Neuronal stem cell (in vitro differentiated cells): ENCODE measurements at regions not wholly inside any gene's neighbourhood (a gene's known extent, or its start where the extent isn't known, plus 50 kb on each side); places are given as distances from the start of the nearest gene placed in this dataset.

Experiments used
- DNase-seq: peaks from one replicate; pipeline ENCODE4 v3.0.0-alpha.2; 2013; ENCODE audit warnings: low spot score
- H2AFZ ChIP-seq: one replicate; pipeline ENCODE4 v1.6.1; 2013; ENCODE audit warnings: mild to moderate bottlenecking, low read length, inconsistent platforms
- H2AK5ac ChIP-seq: 2 replicates; pipeline ENCODE4 v1.6.1; 2013; ENCODE audit warnings: low read depth, mild to moderate bottlenecking, inconsistent platforms, low read length, moderate library complexity, mixed read lengths
- H2BK120ac ChIP-seq: 2 replicates; pipeline ENCODE4 v1.6.1; 2013; ENCODE audit warnings: low read depth, mild to moderate bottlenecking, inconsistent platforms, low read length, moderate library complexity, mixed read lengths
- H2BK12ac ChIP-seq: one replicate; pipeline ENCODE4 v1.6.1; 2013; ENCODE audit warnings: low read length, inconsistent platforms
- H2BK15ac ChIP-seq: 2 replicates; pipeline ENCODE4 v1.6.1; 2013; ENCODE audit warnings: mild to moderate bottlenecking, low read length, inconsistent platforms, mixed read lengths
- H2BK5ac ChIP-seq: one replicate; pipeline ENCODE4 v1.6.1; 2013; ENCODE audit warnings: inconsistent platforms, mild to moderate bottlenecking, low read length, moderate library complexity
- H3K14ac ChIP-seq: one replicate; pipeline ENCODE4 v1.6.1; 2013; ENCODE audit warnings: low read length, inconsistent platforms
- H3K18ac ChIP-seq: 2 replicates; pipeline ENCODE4 v1.6.1; 2013; ENCODE audit warnings: low read length, inconsistent platforms
- H3K23ac ChIP-seq: 2 replicates; pipeline ENCODE4 v1.6.1; 2013; ENCODE audit warnings: low read depth, mild to moderate bottlenecking, mixed read lengths, low read length, inconsistent platforms; ENCODE audit not compliant: poor library complexity
- H3K27ac ChIP-seq: replicated peaks from 3 replicates; pipeline ENCODE4 v1.5.1; 2013; ENCODE audit warnings: low read length, inconsistent platforms
- H3K27me3 ChIP-seq, 3 experiments: 2 replicates each; pipeline ENCODE4 v1.6.1; 2013; ENCODE audit warnings: low read length in 3 of 3, mild to moderate bottlenecking in 2 of 3, inconsistent platforms in 1 of 3, low read depth in 1 of 3, mixed read lengths in 1 of 3, moderate library complexity in 1 of 3; ENCODE audit not compliant: control insufficient read depth in 3 of 3, insufficient read depth in 3 of 3
- H3K36me3 ChIP-seq, 2 donors: replicated peaks in 1 of 2; 2 replicates each; pipeline ENCODE4 v1.6.1; 2013; ENCODE audit warnings: low read length in 2 of 2; ENCODE audit not compliant: control insufficient read depth in 2 of 2, insufficient read depth in 2 of 2
- H3K4ac ChIP-seq: 2 replicates; pipeline ENCODE4 v1.6.1; 2013; ENCODE audit warnings: inconsistent platforms, mild to moderate bottlenecking, low read length, moderate library complexity
- H3K4me1 ChIP-seq, 2 donors: 1 replicate in 1 of 2; 2 replicates in 1 of 2; pipeline ENCODE4 v1.6.1; 2013; ENCODE audit warnings: low read length in 2 of 2, low read depth in 1 of 2; ENCODE audit not compliant: control insufficient read depth in 2 of 2, insufficient read depth in 1 of 2
- H3K4me2 ChIP-seq: one replicate; pipeline ENCODE4 v1.6.1; 2013; ENCODE audit warnings: mild to moderate bottlenecking, low read length, inconsistent platforms; ENCODE audit not compliant: insufficient read depth, poor library complexity, severe bottlenecking
- H3K4me3 ChIP-seq, 2 donors: 2 replicates each; pipeline ENCODE4 v1.5.1; 2013; ENCODE audit warnings: low read length in 2 of 2, mild to moderate bottlenecking in 2 of 2, inconsistent platforms in 1 of 2, moderate library complexity in 1 of 2
- H3K79me1 ChIP-seq: one replicate; pipeline ENCODE4 v1.6.1; 2013; ENCODE audit warnings: low read depth, mild to moderate bottlenecking, inconsistent platforms, low read length, moderate library complexity
- H3K9ac ChIP-seq: one replicate; pipeline ENCODE4 v1.6.1; 2013; ENCODE audit warnings: mild to moderate bottlenecking, low read depth, low read length, inconsistent platforms; ENCODE audit not compliant: poor library complexity
- H3K9me3 ChIP-seq, 2 donors: replicated peaks in 1 of 2; 2 replicates each; pipeline versions ENCODE3 to v1.6.1; 2013; ENCODE audit warnings: low read length in 2 of 2, mild to moderate bottlenecking in 2 of 2, inconsistent platforms in 1 of 2, low read depth in 1 of 2, mixed read lengths in 1 of 2, moderate library complexity in 1 of 2; ENCODE audit not compliant: control insufficient read depth in 2 of 2, insufficient read depth in 1 of 2
- H4K8ac ChIP-seq: one replicate; pipeline ENCODE4 v1.6.1; 2013; ENCODE audit warnings: low read depth, mild to moderate bottlenecking, inconsistent platforms, low read length, moderate library complexity
- H4K91ac ChIP-seq: one replicate; pipeline ENCODE4 v1.6.1; 2013; ENCODE audit warnings: low read length, low read depth, mild to moderate bottlenecking, inconsistent platforms; ENCODE audit not compliant: poor library complexity
- WGBS, 2 donors: extraction: QIAGEN DNeasy Blood & Tissue Kit; methylation state at CpG; one replicate each; pipeline ENCODE4 v1.1.7; 2013; ENCODE audit warnings: missing lambda C conversion rate in 2 of 2, mixed read lengths in 1 of 2; ENCODE audit not compliant: insufficient read length in 2 of 2, insufficient replicate concordance in 1 of 2; ENCODE audit errors: extremely low coverage in 2 of 2; 5-methylcytosine and 5-hydroxymethylcytosine counted together

DNA sequence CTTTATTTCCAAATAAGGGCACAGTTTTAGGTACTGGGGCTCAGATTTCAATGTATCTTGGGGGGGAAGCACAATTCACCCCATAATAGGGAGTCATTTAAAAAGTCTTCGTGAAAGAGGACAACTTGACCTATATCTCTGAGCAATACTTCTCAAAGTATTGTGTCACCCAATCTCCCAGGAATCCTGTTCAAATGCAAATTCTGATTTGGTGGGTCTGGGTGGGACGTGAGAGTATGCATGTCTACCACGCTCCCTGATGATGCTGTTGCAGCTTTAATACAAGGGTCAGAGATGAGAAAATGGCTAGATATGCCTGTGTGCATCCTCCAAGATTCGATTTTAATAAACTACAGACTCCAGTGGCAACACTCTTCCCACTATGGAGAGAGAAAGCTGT is 514.8 kb downstream of the BCOR start:
- H3K4me3 ChIP-seq: no peak overlapping the region
- no peak overlapping the region for H3K4me2 ChIP-seq
- H2AFZ ChIP-seq: no peak overlapping the region
- H3K9me3 ChIP-seq: no peaks in the 10 kb centered on the region
- H2BK12ac ChIP-seq: no peak overlapping the region
- H3K4ac ChIP-seq: no peak overlapping the region
- no peak overlapping the region for H2AK5ac ChIP-seq
- H3K27me3 ChIP-seq: peaks cover 0 to 18% (median 0%) of the 10 kb centered on the region in 3 experiments
- no peak for DNase-seq
- H3K18ac ChIP-seq: no peak overlapping the region
- no peak overlapping the region for H3K9ac ChIP-seq
- no peak overlapping the region for H4K8ac ChIP-seq
- H2BK120ac ChIP-seq: no peak overlapping the region
- H2BK15ac ChIP-seq: no peak overlapping the region
- no peak overlapping the region for H4K91ac ChIP-seq
- no peak overlapping the region for H3K27ac ChIP-seq
- H3K14ac ChIP-seq: no peak overlapping the region
- no peak overlapping the region for H3K23ac ChIP-seq
- H3K36me3 ChIP-seq: no peaks in the 10 kb centered on the region
- H2BK5ac ChIP-seq: no peak overlapping the region
- no peaks in the 10 kb centered on the region for H3K79me1 ChIP-seq
- no peaks in the 10 kb centered on the region for H3K4me1 ChIP-seq
- WGBS, 2 donors: no CpG with 5 or more reads among the region's 4 CpGs

- no peak overlapping the region for H4K91ac ChIP-seq
- H3K27me3 ChIP-seq: peaks cover 0 to 5% (median 0%) of the 10 kb centered on the region in 3 experiments
- no peak overlapping the region for H3K4me3 ChIP-seq
- H3K36me3 ChIP-seq: no peaks in the 10 kb centered on the region
- no peak overlapping the region for H3K27ac ChIP-seq
- H2BK12ac ChIP-seq: no peak overlapping the region
- no peaks in the 10 kb centered on the region for H3K9me3 ChIP-seq
- H3K79me1 ChIP-seq: no peaks in the 10 kb centered on the region
- DNase-seq: no peak
- no peak overlapping the region for H3K4ac ChIP-seq
- H3K9ac ChIP-seq: no peak overlapping the region
- no peak overlapping the region for H2BK120ac ChIP-seq
- no peak overlapping the region for H3K4me2 ChIP-seq
- H2AFZ ChIP-seq: no peak overlapping the region
- H3K23ac ChIP-seq: no peak overlapping the region
- H3K4me1 ChIP-seq: no peaks in the 10 kb centered on the region
- H2BK5ac ChIP-seq: no peak overlapping the region
- H2BK15ac ChIP-seq: no peak overlapping the region
- no peak overlapping the region for H4K8ac ChIP-seq
- H3K14ac ChIP-seq: no peak overlapping the region
- H3K18ac ChIP-seq: no peak overlapping the region
- H2AK5ac ChIP-seq: no peak overlapping the region
- no CpG with 5 or more reads among the region's 3 CpGs for WGBS, 2 donors
These were observed 511.9 kb downstream of the BCOR start for GRCh38 chrX:39585808-39586207.

DNA sequence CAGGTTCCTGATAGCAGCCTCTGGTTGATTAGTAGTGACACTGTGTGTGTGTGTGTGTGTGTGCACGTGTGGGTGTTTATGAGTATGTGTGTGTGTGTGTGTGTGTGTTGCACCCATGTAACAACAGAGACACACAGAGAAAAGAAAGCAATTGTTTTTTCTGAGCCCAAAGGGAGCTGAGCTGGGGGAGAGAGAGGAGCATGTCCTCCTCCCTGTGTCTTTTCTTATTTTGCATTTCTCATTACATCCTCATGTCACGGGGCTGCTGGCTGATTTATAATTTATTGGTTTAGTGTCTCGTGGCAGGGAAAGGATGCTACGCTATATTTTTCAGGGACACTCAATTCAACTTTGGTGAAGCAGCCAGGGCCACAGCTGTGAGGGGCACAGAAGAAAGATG is 511.4 kb downstream of the BCOR start:
- Histone ChIP-seq H4K91ac (no peak overlapping the region), H3K27me3 (peaks cover 0 to 2% (median 0%) of the 10 kb centered on the region in 3 experiments), H3K4me2 (no peak overlapping the region), H3K4ac (no peak overlapping the region), H2BK5ac (no peak overlapping the region), H3K9ac (no peak overlapping the region), H2AK5ac (no peak overlapping the region), H2AFZ (no peak overlapping the region), H2BK12ac (no peak overlapping the region), H2BK120ac (no peak overlapping the region), H3K23ac (no peak overlapping the region), H3K4me1 (no peaks in the 10 kb centered on the region), H3K18ac (no peak overlapping the region), H3K79me1 (no peaks in the 10 kb centered on the region), H3K36me3 (no peaks in the 10 kb centered on the region), H2BK15ac (no peak overlapping the region), H3K4me3 (no peak overlapping the region), H3K14ac (no peak overlapping the region), H4K8ac (no peak overlapping the region), H3K27ac (no peak overlapping the region), H3K9me3 (no peaks in the 10 kb centered on the region)
- WGBS, 2 donors: no CpG with 5 or more reads among the region's 4 CpGs
- DNase-seq: no peak

GRCh38 chrX:39591099-39591498 is 506.7 kb downstream of the BCOR start:
- no peaks in the 10 kb centered on the region for H3K36me3 ChIP-seq
- no peaks in the 10 kb centered on the region for H3K79me1 ChIP-seq
- DNase-seq: no peak
- no peak overlapping the region for H2BK5ac ChIP-seq
- no peak overlapping the region for H4K91ac ChIP-seq
- H3K9me3 ChIP-seq: no peaks in the 10 kb centered on the region
- no peak overlapping the region for H2AK5ac ChIP-seq
- no peak overlapping the region for H3K23ac ChIP-seq
- no peak overlapping the region for H3K9ac ChIP-seq
- H3K4ac ChIP-seq: no peak overlapping the region
- no CpG with 5 or more reads among the region's 3 CpGs for WGBS, 2 donors
- no peak overlapping the region for H3K4me2 ChIP-seq
- H3K27me3 ChIP-seq: peaks cover 0 to 2% (median 0%) of the 10 kb centered on the region in 3 experiments
- H2BK120ac ChIP-seq: no peak overlapping the region
- no peak overlapping the region for H2BK15ac ChIP-seq
- H3K4me3 ChIP-seq: no peak overlapping the region
- no peak overlapping the region for H2BK12ac ChIP-seq
- H3K18ac ChIP-seq: no peak overlapping the region
- no peak overlapping the region for H3K14ac ChIP-seq
- H2AFZ ChIP-seq: no peak overlapping the region
- no peak overlapping the region for H4K8ac ChIP-seq
- no peak overlapping the region for H3K27ac ChIP-seq
- no peaks in the 10 kb centered on the region for H3K4me1 ChIP-seq
